Central memory CD4-positive, alpha-beta T cell (primary cell): ENCODE measurements at regions not wholly inside any gene's neighbourhood (a gene's known extent, or its start where the extent isn't known, plus 50 kb on each side); places are given as distances from the start of the nearest gene placed in this dataset.
"Not testable (repeated sequence)": the region's sequence is repeated elsewhere in the genome, so short reads cannot be mapped to it uniquely, and the experiment has no call there.

Experiments
- DNase-seq: peaks from one replicate; pipeline ENCODE4 v3.0.0; 2022

- no peak for DNase-seq
These were observed 485.2 kb downstream of the ZNF536 start for GRCh38 chr19:30857388-30857787.

GRCh38 chr19:30856786-30857185 lies 484.6 kb downstream of the ZNF536 start:
- DNase-seq = no peak

- DNase-seq = no peak
These were observed 484.2 kb downstream of the ZNF536 start for GRCh38 chr19:30856376-30856775.

GRCh38 chr19:30855442-30855841 lies 483.3 kb downstream of the ZNF536 start:
- DNase-seq = no peak

GRCh38 chr19:30854661-30855060 lies 482.5 kb downstream of the ZNF536 start:
- DNase-seq = no peak

GRCh38 chr19:30854207-30854606 lies 482.0 kb downstream of the ZNF536 start:
- no peak for DNase-seq

GRCh38 chr19:30853036-30853435 lies 480.9 kb downstream of the ZNF536 start:
- DNase-seq = no peak

- DNase-seq = no peak
These were observed 480.0 kb downstream of the ZNF536 start for GRCh38 chr19:30852168-30852567.

GRCh38 chr19:30851646-30852045 lies 479.5 kb downstream of the ZNF536 start:
- no peak for DNase-seq

GRCh38 chr19:30848636-30849425 lies 476.6 kb downstream of the ZNF536 start:
- DNase-seq = no peak

- no peak for DNase-seq
These were observed 473.9 kb downstream of the ZNF536 start for GRCh38 chr19:30846102-30846501.

- no peak for DNase-seq
These were observed 470.7 kb downstream of the ZNF536 start for GRCh38 chr19:30842926-30843325.

GRCh38 chr19:30841934-30842333 lies 469.8 kb downstream of the ZNF536 start:
- no peak for DNase-seq

- no peak for DNase-seq
These were observed 458.7 kb downstream of the ZNF536 start for GRCh38 chr19:30830875-30831274.

GRCh38 chr19:30825505-30825904 lies 453.3 kb downstream of the ZNF536 start:
- DNase-seq = not testable (repeated sequence)

- no peak for DNase-seq
These were observed 452.6 kb downstream of the ZNF536 start for GRCh38 chr19:30824809-30825208.

- no peak for DNase-seq
These were observed 445.9 kb downstream of the ZNF536 start for GRCh38 chr19:30817965-30818567.

GRCh38 chr19:30817197-30817596 lies 445.0 kb downstream of the ZNF536 start:
- no peak for DNase-seq

GRCh38 chr19:30815889-30816580 lies 443.9 kb downstream of the ZNF536 start:
- DNase-seq = no peak

- no peak for DNase-seq
These were observed 440.0 kb downstream of the ZNF536 start for GRCh38 chr19:30812099-30812678.

- no peak for DNase-seq
These were observed 439.4 kb downstream of the ZNF536 start for GRCh38 chr19:30811397-30812098.

GRCh38 chr19:30810726-30811125 lies 438.5 kb downstream of the ZNF536 start:
- no peak for DNase-seq

- DNase-seq = no peak
These were observed 435.1 kb downstream of the ZNF536 start for GRCh38 chr19:30807278-30807677.
